Testis (tissue), 2 donors: ENCODE measurements at regions not wholly inside any gene's neighbourhood (a gene's known extent, or its start where the extent isn't known, plus 50 kb on each side); places are given as distances from the start of the nearest gene placed in this dataset.

Experiments used
- DNase-seq: peaks from one replicate; pipeline ENCODE4 v3.0.0-alpha.2; 2019
- H3K27ac ChIP-seq, 2 donors: fragments of 200-600 bp; sonication (generic); one replicate each; pipeline ENCODE4 v1.5.1; 2019
- H3K27me3 ChIP-seq: fragments of 200-600 bp; sonication (generic); one replicate; pipeline ENCODE4 v1.5.1; 2019
- H3K36me3 ChIP-seq: fragments of 200-600 bp; sonication (generic); one replicate; pipeline ENCODE4 v1.5.1; 2017; ENCODE audit warnings: low read depth; ENCODE audit errors: missing control alignments
- H3K4me1 ChIP-seq: fragments of 200-600 bp; sonication (generic); one replicate; pipeline ENCODE4 v1.5.1; 2019
- H3K4me3 ChIP-seq, 2 donors: fragments of 200-600 bp; sonication (generic); one replicate each; pipeline ENCODE4 v1.5.1; 2017 to 2019
- H3K9me3 ChIP-seq: fragments of 200-600 bp; sonication (generic); one replicate; pipeline ENCODE4 v1.5.1; 2017
- POLR2A ChIP-seq: fragments of 450-650 bp; IDR thresholded peaks from one replicate; pipeline ENCODE4 v1.6.1; 2017; ENCODE audit warnings: antibody characterized with exemption, mild to moderate bottlenecking, moderate library complexity
- WGBS, 2 donors: methylation state at CpG; one replicate each; pipeline ENCODE4 v1.1.5; 2018; 5-methylcytosine and 5-hydroxymethylcytosine counted together
- intact Hi-C: fragments of 100-400 bp; cut with DNase I; formaldehyde crosslinking; loops from one replicate; pipeline ENCODE4 v1.15.1; 2023; ENCODE audit warnings: low total_unique reads
- small RNA-seq, 2 donors: library from RNA; depleted of rRNA; stranded (forward); fragments of <200 nt; gene quantifications; one replicate each; pipeline ENCODE3, GENCODE V24; 2016
- TF ChIP-seq, protein P1 (sequence below), 3 experiments: fragments of 450-650 bp in 2 of 3; fragments of 200-600 bp in 1 of 3; sonication (generic) in 1 of 3; IDR thresholded peaks; one replicate each; pipeline ENCODE4 v1.5.1; 2016 to 2019; ENCODE audit warnings: antibody characterized with exemption in 3 of 3, mild to moderate bottlenecking in 2 of 3, moderate library complexity in 1 of 3

DNA sequence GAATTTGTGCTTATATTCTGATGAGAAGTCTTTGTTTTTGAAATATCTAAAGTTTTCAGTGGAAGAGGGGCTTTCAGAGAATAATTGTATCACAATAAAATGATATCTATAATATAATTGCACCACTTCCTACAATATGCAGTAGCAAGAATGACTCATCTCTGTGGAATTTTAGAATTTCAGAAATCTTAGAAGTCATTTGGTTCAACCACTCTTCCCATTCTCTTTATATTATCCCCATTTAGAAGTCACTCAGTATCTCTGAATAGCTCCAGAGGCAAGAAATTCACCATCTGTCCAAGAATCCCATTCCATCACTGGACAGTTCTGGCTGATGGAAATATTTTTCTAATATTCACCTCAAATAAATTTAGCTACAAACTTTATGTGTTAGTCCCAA, 59.3 kb upstream of the CCDC68 start:
- TF ChIP-seq, protein P1, sequence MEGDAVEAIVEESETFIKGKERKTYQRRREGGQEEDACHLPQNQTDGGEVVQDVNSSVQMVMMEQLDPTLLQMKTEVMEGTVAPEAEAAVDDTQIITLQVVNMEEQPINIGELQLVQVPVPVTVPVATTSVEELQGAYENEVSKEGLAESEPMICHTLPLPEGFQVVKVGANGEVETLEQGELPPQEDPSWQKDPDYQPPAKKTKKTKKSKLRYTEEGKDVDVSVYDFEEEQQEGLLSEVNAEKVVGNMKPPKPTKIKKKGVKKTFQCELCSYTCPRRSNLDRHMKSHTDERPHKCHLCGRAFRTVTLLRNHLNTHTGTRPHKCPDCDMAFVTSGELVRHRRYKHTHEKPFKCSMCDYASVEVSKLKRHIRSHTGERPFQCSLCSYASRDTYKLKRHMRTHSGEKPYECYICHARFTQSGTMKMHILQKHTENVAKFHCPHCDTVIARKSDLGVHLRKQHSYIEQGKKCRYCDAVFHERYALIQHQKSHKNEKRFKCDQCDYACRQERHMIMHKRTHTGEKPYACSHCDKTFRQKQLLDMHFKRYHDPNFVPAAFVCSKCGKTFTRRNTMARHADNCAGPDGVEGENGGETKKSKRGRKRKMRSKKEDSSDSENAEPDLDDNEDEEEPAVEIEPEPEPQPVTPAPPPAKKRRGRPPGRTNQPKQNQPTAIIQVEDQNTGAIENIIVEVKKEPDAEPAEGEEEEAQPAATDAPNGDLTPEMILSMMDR (IDR thresholded peaks at IDR 0.05): no peak
- no peak for TF ChIP-seq POLR2A
- Histone ChIP-seq H3K27ac (no peak overlapping the region), H3K9me3 (no peaks in the 10 kb centered on the region), H3K36me3 (no peaks in the 10 kb centered on the region), H3K4me3 (no peak overlapping the region), H3K4me1 (no peaks in the 10 kb centered on the region), H3K27me3 (no peaks in the 10 kb centered on the region)
- DNase-seq: no peak
- intact Hi-C loops: no loop called here

DNA sequence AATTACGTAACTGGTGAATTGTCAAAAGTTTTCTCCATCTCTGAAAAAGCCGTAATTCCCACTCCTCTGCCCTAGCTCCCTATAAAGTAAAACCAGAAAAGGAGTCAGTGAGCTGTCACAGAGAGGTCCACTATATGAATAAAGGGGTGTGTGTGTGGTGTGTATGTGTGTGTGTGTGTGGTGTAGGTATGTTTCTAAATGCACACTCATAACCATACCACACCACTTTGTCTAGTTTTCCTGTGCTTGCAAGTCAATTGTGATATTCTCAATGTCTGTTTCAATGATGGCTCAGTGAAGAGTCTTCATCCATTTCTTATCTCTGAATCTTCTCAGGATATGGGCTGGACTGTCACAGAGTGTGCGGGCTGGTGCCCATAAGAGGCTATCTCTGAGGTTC, 54.8 kb upstream of the CCDC68 start:
- Histone ChIP-seq H3K27ac (no peak overlapping the region), H3K4me1 (no peaks in the 10 kb centered on the region), H3K27me3 (no peaks in the 10 kb centered on the region), H3K4me3 (no peak overlapping the region), H3K36me3 (no peaks in the 10 kb centered on the region), H3K9me3 (no peaks in the 10 kb centered on the region)
- 97 to 99% methylated on average over 3 of the region's 3 CpGs for WGBS, 2 donors
- no peak for DNase-seq
- intact Hi-C loops: no loop called here
- TF ChIP-seq, protein P1 (IDR thresholded peaks at IDR 0.05): no peak
- no peak for TF ChIP-seq POLR2A

DNA sequence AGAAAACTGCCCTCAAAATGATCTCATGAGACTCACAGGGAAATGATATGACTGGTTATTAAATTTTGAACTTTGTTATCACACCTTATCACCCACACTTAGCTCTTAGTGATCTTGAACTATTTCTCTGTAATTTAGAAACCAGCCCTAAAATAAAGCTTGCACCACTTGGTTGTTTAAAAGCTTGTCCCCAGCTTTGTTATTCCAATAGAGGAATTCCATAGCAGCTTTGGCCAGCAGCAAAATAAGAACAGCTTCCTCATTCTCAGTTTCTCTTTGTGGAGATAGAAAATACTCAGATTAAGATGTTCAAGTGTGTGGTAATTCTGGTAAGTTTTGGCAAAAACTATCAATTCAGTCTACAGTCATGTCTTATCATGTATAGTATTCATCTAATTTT, 54.4 kb upstream of the CCDC68 start:
- intact Hi-C loops: no loop called here
- Histone ChIP-seq H3K4me3 (no peak overlapping the region), H3K27ac (no peak overlapping the region), H3K4me1 (no peaks in the 10 kb centered on the region), H3K9me3 (no peaks in the 10 kb centered on the region), H3K27me3 (no peaks in the 10 kb centered on the region), H3K36me3 (no peaks in the 10 kb centered on the region)
- TF ChIP-seq, protein P1 (IDR thresholded peaks at IDR 0.05): no peak
- no peak for TF ChIP-seq POLR2A
- no peak for DNase-seq

DNA sequence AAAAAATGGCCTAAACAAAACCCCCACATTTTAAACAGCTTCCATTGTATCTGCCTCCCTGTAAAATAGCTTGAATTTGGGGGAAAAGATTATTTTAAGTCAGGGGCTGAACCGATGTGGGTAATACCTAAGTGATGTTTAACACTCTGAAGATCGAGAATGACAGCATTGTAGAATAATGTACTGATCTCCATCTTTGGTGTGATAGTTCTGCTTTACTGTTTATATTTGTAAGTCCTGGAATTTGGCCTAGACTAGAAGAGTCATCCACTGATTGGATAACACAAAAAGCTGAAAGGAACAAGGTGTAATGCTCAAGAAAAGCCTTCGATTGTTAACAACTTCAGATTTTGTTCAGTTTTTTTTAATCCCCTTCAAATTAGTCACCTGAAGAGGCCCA, 53.8 kb upstream of the CCDC68 start:
- DNase-seq: no peak
- Histone ChIP-seq H3K4me3 (no peak overlapping the region), H3K9me3 (no peaks in the 10 kb centered on the region), H3K4me1 (no peaks in the 10 kb centered on the region), H3K36me3 (no peaks in the 10 kb centered on the region), H3K27me3 (no peaks in the 10 kb centered on the region), H3K27ac (no peak overlapping the region)
- intact Hi-C loops: no loop called here
- 79 to 89% methylated on average over 3 of the region's 3 CpGs for WGBS, 2 donors
- TF ChIP-seq, protein P1 (IDR thresholded peaks at IDR 0.05): no peak
- no peak for TF ChIP-seq POLR2A

DNA sequence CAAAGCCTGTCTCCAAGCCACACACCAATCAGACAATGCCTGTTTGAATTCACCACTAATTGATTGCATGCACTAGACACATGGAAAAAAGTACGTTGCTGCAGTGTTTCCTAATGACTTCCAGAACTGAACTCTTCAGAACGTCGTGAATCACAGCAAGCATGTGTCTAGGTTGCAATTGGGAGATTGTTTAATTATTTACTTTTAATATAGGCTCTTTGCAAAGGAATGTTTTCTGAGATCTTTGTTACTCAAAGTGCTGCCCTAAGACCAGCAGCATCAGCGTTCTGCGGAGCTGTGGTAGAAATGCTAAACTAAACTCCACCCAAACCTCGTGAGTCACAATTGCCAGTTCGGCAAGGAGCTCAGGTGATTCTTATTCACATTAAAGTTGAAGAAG, 52.7 kb upstream of the CCDC68 start:
- no peaks in the 10 kb centered on the region for H3K9me3 ChIP-seq
- 58 to 68% methylated on average over 7 of the region's 7 CpGs for WGBS, 2 donors
- no peaks in the 10 kb centered on the region for H3K4me1 ChIP-seq
- no peaks in the 10 kb centered on the region for H3K27me3 ChIP-seq
- no peak overlapping the region for H3K27ac ChIP-seq
- no peaks in the 10 kb centered on the region for H3K36me3 ChIP-seq
- TF ChIP-seq, protein P1 (IDR thresholded peaks at IDR 0.05): no peak
- TF ChIP-seq POLR2A: no peak
- intact Hi-C loops: no loop called here
- DNase-seq: no peak
- no peak overlapping the region for H3K4me3 ChIP-seq

Small RNAs in the stretch of these regions (small RNA-seq; reads per million reads assigned to genes)
- 0 reads per million in 2 donors for gene RNA5SP459
